Neural progenitor cell (in vitro differentiated cells): ENCODE measurements at regions not wholly inside any gene's neighbourhood (a gene's known extent, or its start where the extent isn't known, plus 50 kb on each side); places are given as distances from the start of the nearest gene placed in this dataset.

ENCODE experiments used
- DNase-seq: peaks from one replicate; pipeline ENCODE4 v3.0.0-alpha.2; 2016; ENCODE audit warnings: low spot score
- H2AFZ ChIP-seq: fragments of 200-600 bp; sonication (generic); replicated peaks from 2 replicates; pipeline ENCODE4 v1.6.1; 2016; ENCODE audit warnings: antibody characterized with exemption
- H3F3A ChIP-seq: fragments of 200-600 bp; sonication (generic); 2 replicates; pipeline ENCODE4 v1.6.1; 2016; ENCODE audit warnings: antibody characterized with exemption, low read depth
- H3K27ac ChIP-seq: fragments of 200-600 bp; sonication (generic); 2 replicates; pipeline ENCODE4 v1.5.1; 2016; ENCODE audit warnings: mild to moderate bottlenecking
- H3K27me3 ChIP-seq: fragments of 200-600 bp; sonication (generic); 2 replicates; pipeline ENCODE4 v1.6.1; 2016; ENCODE audit warnings: mild to moderate bottlenecking, moderate library complexity
- H3K36me3 ChIP-seq: fragments of 200-600 bp; sonication (generic); 2 replicates; pipeline ENCODE4 v1.5.1; 2016
- H3K4me1 ChIP-seq: fragments of 200-600 bp; sonication (generic); 2 replicates; pipeline ENCODE4 v1.6.1; 2016; ENCODE audit warnings: mixed run types
- H3K4me2 ChIP-seq: fragments of 200-600 bp; sonication (generic); 2 replicates; pipeline ENCODE4 v1.6.1; 2016
- H3K4me3 ChIP-seq: fragments of 200-600 bp; sonication (generic); 2 replicates; pipeline ENCODE4 v1.5.1; 2016
- H3K79me2 ChIP-seq: fragments of 200-600 bp; sonication (generic); 2 replicates; pipeline ENCODE4 v1.6.1; 2016; ENCODE audit warnings: low read depth
- H3K9ac ChIP-seq: fragments of 200-600 bp; sonication (generic); 2 replicates; pipeline ENCODE4 v1.6.1; 2016
- H3K9me3 ChIP-seq: fragments of 200-600 bp; sonication (generic); 2 replicates; pipeline ENCODE4 v1.5.1; 2016; ENCODE audit warnings: low read depth
- H4K20me1 ChIP-seq: fragments of 200-600 bp; sonication (generic); 2 replicates; pipeline ENCODE4 v1.6.1; 2016; ENCODE audit warnings: low read depth
- H3K27ac Mint-ChIP-seq: 3 replicates; pipeline ENCODE4 v1.8.0; 2021; ENCODE audit warnings: mixed read lengths
- H3K27me3 Mint-ChIP-seq: 2 replicates; pipeline ENCODE4 v1.8.0; 2022; ENCODE audit warnings: low read depth, mild to moderate bottlenecking, inconsistent platforms, moderate library complexity, mixed read lengths; ENCODE audit not compliant: insufficient read depth
- H3K36me3 Mint-ChIP-seq: 3 replicates; pipeline ENCODE4 v1.8.0; 2021; ENCODE audit warnings: mixed read lengths
- H3K4me1 Mint-ChIP-seq: 3 replicates; pipeline ENCODE4 v1.8.0; 2021; ENCODE audit warnings: mixed read lengths
- H3K4me3 Mint-ChIP-seq: 3 replicates; pipeline ENCODE4 v1.8.0; 2021; ENCODE audit warnings: mild to moderate bottlenecking, moderate library complexity, mixed read lengths
- H3K9me3 Mint-ChIP-seq: 3 replicates; pipeline ENCODE4 v1.8.0; 2020; ENCODE audit warnings: mixed read lengths
- EZH2 ChIP-seq: fragments of 200-600 bp; sonication (generic); IDR thresholded peaks from 2 replicates; pipeline ENCODE4 v1.6.1; 2017; ENCODE audit warnings: antibody characterized with exemption, mild to moderate bottlenecking, moderate library complexity
- EZH2phosphoT487 ChIP-seq: fragments of 200-600 bp; sonication (generic); IDR thresholded peaks from 2 replicates; pipeline ENCODE4 v1.6.1; 2017; ENCODE audit warnings: antibody characterized with exemption
- TF ChIP-seq, protein P1 (sequence below): fragments of 200-600 bp; sonication (generic); IDR thresholded peaks from 2 replicates; pipeline ENCODE4 v1.5.1; 2017; ENCODE audit warnings: antibody characterized with exemption, mild to moderate bottlenecking

DNA sequence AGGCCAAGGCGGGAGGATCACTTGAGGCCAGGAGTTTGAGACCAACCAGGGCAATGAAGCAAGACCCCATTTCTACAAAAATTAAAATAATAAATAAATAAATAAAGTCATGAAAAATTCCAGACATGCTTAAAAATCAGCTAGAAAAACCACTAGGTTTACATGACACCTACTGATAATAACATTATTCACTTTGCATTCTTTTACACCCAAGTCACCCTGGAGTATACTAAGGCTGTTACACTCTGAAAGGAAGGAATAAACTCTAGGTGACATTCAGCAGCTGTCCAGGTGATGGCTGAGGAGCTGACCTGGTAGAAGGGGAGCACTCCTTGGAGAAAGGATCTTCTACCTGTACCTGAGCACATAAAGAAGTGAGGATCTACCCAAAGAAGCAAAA, 179.2 kb downstream of the ZNF281 start:
- H3K36me3 ChIP-seq: no peaks in the 10 kb centered on the region
- DNase-seq: no peak
- H3K4me1 Mint-ChIP-seq: peaks cover 27% of the 10 kb centered on the region
- no peaks in the 10 kb centered on the region for H3K9me3 ChIP-seq
- H3K4me3 ChIP-seq: no peak overlapping the region
- no peaks in the 10 kb centered on the region for H3K9me3 Mint-ChIP-seq
- no peaks in the 10 kb centered on the region for H3K79me2 ChIP-seq
- TF ChIP-seq EZH2: no peak
- TF ChIP-seq, protein P1, sequence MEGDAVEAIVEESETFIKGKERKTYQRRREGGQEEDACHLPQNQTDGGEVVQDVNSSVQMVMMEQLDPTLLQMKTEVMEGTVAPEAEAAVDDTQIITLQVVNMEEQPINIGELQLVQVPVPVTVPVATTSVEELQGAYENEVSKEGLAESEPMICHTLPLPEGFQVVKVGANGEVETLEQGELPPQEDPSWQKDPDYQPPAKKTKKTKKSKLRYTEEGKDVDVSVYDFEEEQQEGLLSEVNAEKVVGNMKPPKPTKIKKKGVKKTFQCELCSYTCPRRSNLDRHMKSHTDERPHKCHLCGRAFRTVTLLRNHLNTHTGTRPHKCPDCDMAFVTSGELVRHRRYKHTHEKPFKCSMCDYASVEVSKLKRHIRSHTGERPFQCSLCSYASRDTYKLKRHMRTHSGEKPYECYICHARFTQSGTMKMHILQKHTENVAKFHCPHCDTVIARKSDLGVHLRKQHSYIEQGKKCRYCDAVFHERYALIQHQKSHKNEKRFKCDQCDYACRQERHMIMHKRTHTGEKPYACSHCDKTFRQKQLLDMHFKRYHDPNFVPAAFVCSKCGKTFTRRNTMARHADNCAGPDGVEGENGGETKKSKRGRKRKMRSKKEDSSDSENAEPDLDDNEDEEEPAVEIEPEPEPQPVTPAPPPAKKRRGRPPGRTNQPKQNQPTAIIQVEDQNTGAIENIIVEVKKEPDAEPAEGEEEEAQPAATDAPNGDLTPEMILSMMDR: no peak
- TF ChIP-seq EZH2phosphoT487: no peak
- H3K9ac ChIP-seq: no peak overlapping the region
- H3K27ac ChIP-seq: no peak overlapping the region
- H3K27me3 Mint-ChIP-seq: peaks cover 2% of the 10 kb centered on the region
- no peaks in the 10 kb centered on the region for H3K36me3 Mint-ChIP-seq
- no peak overlapping the region for H2AFZ ChIP-seq
- H3K4me3 Mint-ChIP-seq: no peak overlapping the region
- H4K20me1 ChIP-seq: no peaks in the 10 kb centered on the region
- H3K27ac Mint-ChIP-seq: no peak overlapping the region
- no peak overlapping the region for H3K4me2 ChIP-seq
- H3F3A ChIP-seq: no peaks in the 10 kb centered on the region
- H3K4me1 ChIP-seq: peaks cover 14% of the 10 kb centered on the region
- H3K27me3 ChIP-seq: no peaks in the 10 kb centered on the region

DNA sequence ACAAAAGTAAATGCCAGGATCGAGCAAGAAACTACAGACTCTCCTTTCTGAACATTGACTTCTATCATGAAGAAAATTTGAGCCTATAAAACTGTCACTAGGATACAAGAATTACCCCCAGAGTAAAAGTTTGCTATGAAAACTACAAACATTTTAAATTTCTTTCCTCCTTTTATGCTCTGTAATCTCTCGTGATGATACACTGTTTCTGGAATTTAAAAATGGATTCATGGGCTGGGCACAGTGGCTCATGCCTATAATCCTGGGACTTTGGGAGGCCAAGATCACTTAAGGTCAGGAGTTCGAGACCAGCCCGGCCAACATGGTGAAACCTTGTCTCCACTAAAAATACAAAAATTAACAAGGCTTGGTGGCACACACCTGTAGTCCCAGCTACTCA, 181.3 kb downstream of the ZNF281 start:
- Mint-ChIP-seq H3K27me3 (peaks cover 2% of the 10 kb centered on the region), H3K4me3 (peak overlapping the region; percentile 4), H3K4me1 (peaks cover 36% of the 10 kb centered on the region), H3K36me3 (no peaks in the 10 kb centered on the region), H3K27ac (no peak overlapping the region), H3K9me3 (no peaks in the 10 kb centered on the region)
- no peak overlapping the region for H3K4me2 ChIP-seq
- no peaks in the 10 kb centered on the region for H4K20me1 ChIP-seq
- H2AFZ ChIP-seq: no peak overlapping the region
- no peak overlapping the region for H3K4me3 ChIP-seq
- no peak for TF ChIP-seq EZH2
- TF ChIP-seq EZH2phosphoT487: no peak
- TF ChIP-seq, protein P1: no peak
- no peak overlapping the region for H3K9ac ChIP-seq
- H3F3A ChIP-seq: no peaks in the 10 kb centered on the region
- no peak for DNase-seq
- no peaks in the 10 kb centered on the region for H3K9me3 ChIP-seq
- H3K4me1 ChIP-seq: peaks cover 14% of the 10 kb centered on the region
- H3K27ac ChIP-seq: no peak overlapping the region
- no peaks in the 10 kb centered on the region for H3K79me2 ChIP-seq
- no peaks in the 10 kb centered on the region for H3K27me3 ChIP-seq
- H3K36me3 ChIP-seq: no peaks in the 10 kb centered on the region

DNA sequence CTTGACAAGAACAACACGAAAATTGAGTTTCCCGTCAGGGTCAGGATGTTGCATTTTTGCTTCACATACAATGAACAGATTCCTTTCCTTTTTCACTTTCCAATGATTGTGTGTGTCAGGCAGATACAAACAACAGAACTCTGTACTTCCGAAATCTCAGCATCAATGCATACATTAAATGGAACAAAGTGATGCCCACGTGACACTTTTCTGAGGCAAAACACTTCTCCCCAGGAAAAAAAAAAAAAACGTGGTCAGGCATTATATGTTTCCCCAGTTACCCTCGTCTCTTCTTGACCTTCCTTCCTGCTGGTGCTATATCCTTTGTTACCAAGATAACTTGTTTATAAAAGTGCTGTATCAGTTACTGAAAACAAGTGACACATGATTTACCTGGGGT, 181.8 kb downstream of the ZNF281 start:
- Histone ChIP-seq H2AFZ (peak overlapping the region; percentile 82), H3K36me3 (no peaks in the 10 kb centered on the region)
- H3K36me3 Mint-ChIP-seq: no peaks in the 10 kb centered on the region

More for the DNA sequence above, 181.8 kb downstream of the ZNF281 start:
- Histone ChIP-seq H3K9me3 (no peaks in the 10 kb centered on the region), H3K27me3 (no peaks in the 10 kb centered on the region), H3K27ac (no peak overlapping the region), H3K79me2 (no peaks in the 10 kb centered on the region), H3K4me1 (peaks cover 14% of the 10 kb centered on the region), H4K20me1 (no peaks in the 10 kb centered on the region), H3K4me3 (no peak overlapping the region), H3K9ac (no peak overlapping the region), H3K4me2 (no peak overlapping the region), H3F3A (no peaks in the 10 kb centered on the region)
- Mint-ChIP-seq H3K27ac (no peak overlapping the region), H3K27me3 (peaks cover 2% of the 10 kb centered on the region), H3K4me3 (peak overlapping the region; percentile 4), H3K4me1 (peaks cover 40% of the 10 kb centered on the region), H3K9me3 (no peaks in the 10 kb centered on the region)
- DNase-seq: peak; percentile 3
- TF ChIP-seq EZH2phosphoT487 (no peak), EZH2 (no peak)
- TF ChIP-seq, protein P1: no peak
